Caco-2 (cell line): ENCODE measurements at regions not wholly inside any gene's neighbourhood (a gene's known extent, or its start where the extent isn't known, plus 50 kb on each side); places are given as distances from the start of the nearest gene placed in this dataset.

Source experiments
- BruUV-seq: library from RNA; stranded (reverse); fragments of 400-500 nt; replicated peaks from 2 replicates; lab custom pipeline; 2021; lab: Mats Ljungman, UMichigan
- CTCF ChIA-PET: fragments of 300-600 bp; sonication (Branson Sonifier 250); formaldehyde crosslinking; loops from one replicate; lab custom pipeline; 2022; ENCODE audit warnings: antibody characterized with exemption; lab: Charles Lee
- POLR2A ChIA-PET: fragments of 300-600 bp; sonication (Branson Sonifier 250); formaldehyde crosslinking; loops from one replicate; lab custom pipeline; 2022; ENCODE audit warnings: antibody characterized with exemption; lab: Charles Lee
- DNase-seq, 2 experiments: peaks; one replicate each; pipeline versions ENCODE4 v3.0.0 to v3.0.0-alpha.2; 2020 to 2022
- H3K27me3 ChIP-seq: replicated peaks from 2 replicates; pipeline ENCODE4 v1.6.0; 2011; ENCODE audit warnings: low read length; ENCODE audit not compliant: control insufficient read depth, insufficient read depth
- H3K36me3 ChIP-seq: 2 replicates; pipeline ENCODE4 v1.5.1; 2011; ENCODE audit warnings: low read length; ENCODE audit not compliant: control insufficient read depth, insufficient read depth
- H3K4me1 ChIP-seq: fragments of 250-450 bp; sonication (Bioruptor Pico); 2 replicates; pipeline ENCODE4 v1.5.1; 2020; ENCODE audit warnings: mild to moderate bottlenecking
- H3K4me3 ChIP-seq: 2 replicates; pipeline ENCODE4 v1.5.1; 2011; ENCODE audit warnings: low read depth, mild to moderate bottlenecking, control low read depth, low read length
- H3K9me3 ChIP-seq: fragments of 250-450 bp; sonication (Bioruptor Pico); 2 replicates; pipeline ENCODE4 v1.5.1; 2020; ENCODE audit warnings: mild to moderate bottlenecking, moderate library complexity
- H3K27ac Mint-ChIP-seq: one replicate; pipeline ENCODE4 v1.8.0; 2022; ENCODE audit warnings: mixed read lengths; ENCODE audit not compliant: unreplicated experiment
- H3K27me3 Mint-ChIP-seq: one replicate; pipeline ENCODE4 v1.8.0; 2022; ENCODE audit warnings: mixed read lengths; ENCODE audit not compliant: insufficient read depth, unreplicated experiment
- H3K36me3 Mint-ChIP-seq: one replicate; pipeline ENCODE4 v1.8.0; 2022; ENCODE audit warnings: mild to moderate bottlenecking, mixed read lengths; ENCODE audit not compliant: insufficient read depth, unreplicated experiment
- H3K4me1 Mint-ChIP-seq: one replicate; pipeline ENCODE4 v1.8.0; 2022; ENCODE audit warnings: low read depth, mixed read lengths; ENCODE audit not compliant: unreplicated experiment
- H3K4me3 Mint-ChIP-seq: one replicate; pipeline ENCODE4 v1.8.0; 2022; ENCODE audit warnings: mild to moderate bottlenecking, moderate library complexity, mixed read lengths; ENCODE audit not compliant: unreplicated experiment
- H3K9me3 Mint-ChIP-seq: one replicate; pipeline ENCODE4 v1.8.0; 2022; ENCODE audit warnings: mixed read lengths; ENCODE audit not compliant: unreplicated experiment
- CTCF ChIP-seq, 2 experiments: fragments of 200-600 bp in 1 of 2; IDR thresholded peaks; 1 replicate in 1 of 2; 2 replicates in 1 of 2; pipeline versions ENCODE4 v1.5.1 to v1.8.0; 2011 to 2022; ENCODE audit warnings: antibody characterized with exemption in 1 of 2, control low read depth in 1 of 2, inconsistent platforms in 1 of 2, low read depth in 1 of 2, low read length in 1 of 2, mild to moderate bottlenecking in 1 of 2, moderate library complexity in 1 of 2; ENCODE audit not compliant: insufficient read depth in 1 of 2, severe bottlenecking in 1 of 2, unreplicated experiment in 1 of 2
- intact Hi-C: fragments of 100-400 bp; cut with micrococcal nuclease; formaldehyde crosslinking; loops from one replicate; pipeline ENCODE4 v1.10.0; 2022; ENCODE audit not compliant: unreplicated experiment

- ChIA-PET POLR2A (no interaction called here), CTCF (interaction anchor here (0.8 kb wide), 1 partner anchor 500 kb away, joined by 3 read pairs; no protein-coding TSS in a partner anchor)
- Mint-ChIP-seq H3K4me3 (no peak overlapping the region), H3K36me3 (no peaks in the 10 kb centered on the region), H3K4me1 (no peaks in the 10 kb centered on the region), H3K27me3 (no peaks in the 10 kb centered on the region), H3K9me3 (no peaks in the 10 kb centered on the region), H3K27ac (no peak overlapping the region)
- intact Hi-C loops, result no loop called here
- Histone ChIP-seq H3K4me3 (no peak overlapping the region), H3K36me3 (no peaks in the 10 kb centered on the region), H3K4me1 (peaks cover 4% of the 10 kb centered on the region; the same call in 1 of the 2 replicates), H3K9me3 (no peaks in the 10 kb centered on the region), H3K27me3 (no peaks in the 10 kb centered on the region)
- no TSS peak for BruUV-seq
- no peak for DNase-seq
- TF ChIP-seq CTCF (IDR thresholded peaks at IDR 0.05; ENCODE audit: insufficient read depth in 1 of 2, low read depth in 1 of 2, low read length in 1 of 2, severe bottlenecking in 1 of 2, unreplicated experiment in 1 of 2), result no peak
Measured at GRCh38 chr4:114364857-114365256, 233.8 kb upstream of the UGT8 start.

GRCh38 chr4:114365591-114365990 is 233.0 kb upstream of the UGT8 start:
- Histone ChIP-seq H3K36me3 (no peaks in the 10 kb centered on the region), H3K27me3 (no peaks in the 10 kb centered on the region), H3K4me3 (no peak overlapping the region), H3K4me1 (peaks cover 4% of the 10 kb centered on the region; the same call in 1 of the 2 replicates), H3K9me3 (no peaks in the 10 kb centered on the region)
- H3K27ac Mint-ChIP-seq, result no peak overlapping the region
- H3K4me3 Mint-ChIP-seq, result no peak overlapping the region
- POLR2A ChIA-PET, result no interaction called here
- intact Hi-C loops, result no loop called here
- CTCF ChIA-PET, result no interaction called here
- H3K9me3 Mint-ChIP-seq, result no peaks in the 10 kb centered on the region
- H3K27me3 Mint-ChIP-seq, result no peaks in the 10 kb centered on the region
- BruUV-seq, result no TSS peak
- no peaks in the 10 kb centered on the region for H3K4me1 Mint-ChIP-seq
- no peaks in the 10 kb centered on the region for H3K36me3 Mint-ChIP-seq
- no peak for TF ChIP-seq CTCF (IDR thresholded peaks at IDR 0.05; ENCODE audit: insufficient read depth in 1 of 2, low read depth in 1 of 2, low read length in 1 of 2, severe bottlenecking in 1 of 2, unreplicated experiment in 1 of 2)
- DNase-seq, result no peak

GRCh38 chr4:114366368-114366767 is 232.2 kb upstream of the UGT8 start:
- Histone ChIP-seq H3K36me3 (no peaks in the 10 kb centered on the region), H3K4me3 (no peak overlapping the region), H3K9me3 (no peaks in the 10 kb centered on the region), H3K4me1 (peaks cover 4% of the 10 kb centered on the region; the same call in 1 of the 2 replicates), H3K27me3 (no peaks in the 10 kb centered on the region)
- Mint-ChIP-seq H3K27me3 (no peaks in the 10 kb centered on the region), H3K36me3 (no peaks in the 10 kb centered on the region), H3K9me3 (no peaks in the 10 kb centered on the region), H3K4me1 (no peaks in the 10 kb centered on the region), H3K27ac (no peak overlapping the region), H3K4me3 (no peak overlapping the region)
- no peak for TF ChIP-seq CTCF (IDR thresholded peaks at IDR 0.05; ENCODE audit: insufficient read depth in 1 of 2, low read depth in 1 of 2, low read length in 1 of 2, severe bottlenecking in 1 of 2, unreplicated experiment in 1 of 2)
- no peak for DNase-seq
- POLR2A ChIA-PET, result no interaction called here
- intact Hi-C loops, result no loop called here
- BruUV-seq, result no TSS peak
- CTCF ChIA-PET, result no interaction called here
